Neural progenitor cell (in vitro differentiated cells): ENCODE measurements at regions not wholly inside any gene's neighbourhood (a gene's known extent, or its start where the extent isn't known, plus 50 kb on each side); places are given as distances from the start of the nearest gene placed in this dataset.
"Not testable (repeated sequence)": the region's sequence is repeated elsewhere in the genome, so short reads cannot be mapped to it uniquely, and the experiment has no call there.

Experiments
- DNase-seq: peaks from one replicate; pipeline ENCODE4 v3.0.0-alpha.2; 2016; ENCODE audit warnings: low spot score
- H2AFZ ChIP-seq: fragments of 200-600 bp; sonication (generic); replicated peaks from 2 replicates; pipeline ENCODE4 v1.6.1; 2016; ENCODE audit warnings: antibody characterized with exemption
- H3F3A ChIP-seq: fragments of 200-600 bp; sonication (generic); 2 replicates; pipeline ENCODE4 v1.6.1; 2016; ENCODE audit warnings: antibody characterized with exemption, low read depth
- H3K27ac ChIP-seq: fragments of 200-600 bp; sonication (generic); 2 replicates; pipeline ENCODE4 v1.5.1; 2016; ENCODE audit warnings: mild to moderate bottlenecking
- H3K27me3 ChIP-seq: fragments of 200-600 bp; sonication (generic); 2 replicates; pipeline ENCODE4 v1.6.1; 2016; ENCODE audit warnings: mild to moderate bottlenecking, moderate library complexity
- H3K36me3 ChIP-seq: fragments of 200-600 bp; sonication (generic); 2 replicates; pipeline ENCODE4 v1.5.1; 2016
- H3K4me1 ChIP-seq: fragments of 200-600 bp; sonication (generic); 2 replicates; pipeline ENCODE4 v1.6.1; 2016; ENCODE audit warnings: mixed run types
- H3K4me2 ChIP-seq: fragments of 200-600 bp; sonication (generic); 2 replicates; pipeline ENCODE4 v1.6.1; 2016
- H3K4me3 ChIP-seq: fragments of 200-600 bp; sonication (generic); 2 replicates; pipeline ENCODE4 v1.5.1; 2016
- H3K79me2 ChIP-seq: fragments of 200-600 bp; sonication (generic); 2 replicates; pipeline ENCODE4 v1.6.1; 2016; ENCODE audit warnings: low read depth
- H3K9ac ChIP-seq: fragments of 200-600 bp; sonication (generic); 2 replicates; pipeline ENCODE4 v1.6.1; 2016
- H3K9me3 ChIP-seq: fragments of 200-600 bp; sonication (generic); 2 replicates; pipeline ENCODE4 v1.5.1; 2016; ENCODE audit warnings: low read depth
- H4K20me1 ChIP-seq: fragments of 200-600 bp; sonication (generic); 2 replicates; pipeline ENCODE4 v1.6.1; 2016; ENCODE audit warnings: low read depth
- H3K27ac Mint-ChIP-seq: 3 replicates; pipeline ENCODE4 v1.8.0; 2021; ENCODE audit warnings: mixed read lengths
- H3K27me3 Mint-ChIP-seq: 2 replicates; pipeline ENCODE4 v1.8.0; 2022; ENCODE audit warnings: low read depth, mild to moderate bottlenecking, inconsistent platforms, moderate library complexity, mixed read lengths; ENCODE audit not compliant: insufficient read depth
- H3K36me3 Mint-ChIP-seq: 3 replicates; pipeline ENCODE4 v1.8.0; 2021; ENCODE audit warnings: mixed read lengths
- H3K4me1 Mint-ChIP-seq: 3 replicates; pipeline ENCODE4 v1.8.0; 2021; ENCODE audit warnings: mixed read lengths
- H3K4me3 Mint-ChIP-seq: 3 replicates; pipeline ENCODE4 v1.8.0; 2021; ENCODE audit warnings: mild to moderate bottlenecking, moderate library complexity, mixed read lengths
- H3K9me3 Mint-ChIP-seq: 3 replicates; pipeline ENCODE4 v1.8.0; 2020; ENCODE audit warnings: mixed read lengths
- CTCF ChIP-seq: fragments of 200-600 bp; sonication (generic); IDR thresholded peaks from 2 replicates; pipeline ENCODE4 v1.5.1; 2017; ENCODE audit warnings: antibody characterized with exemption, mild to moderate bottlenecking
- EZH2 ChIP-seq: fragments of 200-600 bp; sonication (generic); IDR thresholded peaks from 2 replicates; pipeline ENCODE4 v1.6.1; 2017; ENCODE audit warnings: antibody characterized with exemption, mild to moderate bottlenecking, moderate library complexity
- EZH2phosphoT487 ChIP-seq: fragments of 200-600 bp; sonication (generic); IDR thresholded peaks from 2 replicates; pipeline ENCODE4 v1.6.1; 2017; ENCODE audit warnings: antibody characterized with exemption

GRCh38 chr4:20159516-20159915, 92.2 kb upstream of the SLIT2 start:
- H3K9me3 ChIP-seq: no peaks in the 10 kb centered on the region
- no peak overlapping the region for H3K4me2 ChIP-seq
- Mint-ChIP-seq H3K4me1 (no peaks in the 10 kb centered on the region), H3K4me3 (no peak overlapping the region), H3K27ac (no peak overlapping the region), H3K27me3 (no peaks in the 10 kb centered on the region), H3K9me3 (no peaks in the 10 kb centered on the region), H3K36me3 (no peaks in the 10 kb centered on the region)
- no peak overlapping the region for H3K9ac ChIP-seq
- H3K4me1 ChIP-seq: no peaks in the 10 kb centered on the region
- no peak overlapping the region for H3K27ac ChIP-seq
- no peaks in the 10 kb centered on the region for H3K79me2 ChIP-seq
- no peak overlapping the region for H3K4me3 ChIP-seq
- H2AFZ ChIP-seq: no peak overlapping the region
- no peak for DNase-seq
- H3K36me3 ChIP-seq: no peaks in the 10 kb centered on the region
- H4K20me1 ChIP-seq: no peaks in the 10 kb centered on the region
- no peaks in the 10 kb centered on the region for H3K27me3 ChIP-seq
- no peaks in the 10 kb centered on the region for H3F3A ChIP-seq
- TF ChIP-seq EZH2 (no peak), EZH2phosphoT487 (no peak), CTCF (no peak)

GRCh38 chr4:20158195-20158594, 93.5 kb upstream of the SLIT2 start:
- Mint-ChIP-seq H3K4me3 (no peak overlapping the region), H3K36me3 (no peaks in the 10 kb centered on the region)

GRCh38 chr4:20151436-20151835, 100.3 kb upstream of the SLIT2 start:
- Histone ChIP-seq H3K27ac (no peak overlapping the region), H3F3A (no peaks in the 10 kb centered on the region), H3K4me2 (no peak overlapping the region), H3K9ac (no peak overlapping the region), H3K36me3 (no peaks in the 10 kb centered on the region), H4K20me1 (no peaks in the 10 kb centered on the region), H3K79me2 (no peaks in the 10 kb centered on the region), H3K9me3 (no peaks in the 10 kb centered on the region), H3K4me1 (no peaks in the 10 kb centered on the region), H3K27me3 (no peaks in the 10 kb centered on the region), H2AFZ (no peak overlapping the region), H3K4me3 (no peak overlapping the region)
- no peak overlapping the region for H3K4me3 Mint-ChIP-seq
- no peaks in the 10 kb centered on the region for H3K36me3 Mint-ChIP-seq
- no peaks in the 10 kb centered on the region for H3K9me3 Mint-ChIP-seq
- H3K27me3 Mint-ChIP-seq: no peaks in the 10 kb centered on the region
- no peak overlapping the region for H3K27ac Mint-ChIP-seq
- no peak for DNase-seq
- no peaks in the 10 kb centered on the region for H3K4me1 Mint-ChIP-seq
- no peak for TF ChIP-seq CTCF
- TF ChIP-seq EZH2phosphoT487: no peak
- TF ChIP-seq EZH2: no peak

More at GRCh38 chr4:20158195-20158594, 93.5 kb upstream of the SLIT2 start:
- no peaks in the 10 kb centered on the region for H3K27me3 ChIP-seq
- DNase-seq: no peak
- H3K36me3 ChIP-seq: no peaks in the 10 kb centered on the region
- H3K9me3 ChIP-seq: no peaks in the 10 kb centered on the region
- no peak overlapping the region for H3K27ac ChIP-seq
- H3K4me2 ChIP-seq: no peak overlapping the region
- TF ChIP-seq EZH2phosphoT487: no peak
- no peak for TF ChIP-seq EZH2
- no peak for TF ChIP-seq CTCF
- Mint-ChIP-seq H3K27ac (no peak overlapping the region), H3K27me3 (no peaks in the 10 kb centered on the region), H3K4me1 (no peaks in the 10 kb centered on the region), H3K9me3 (no peaks in the 10 kb centered on the region)
- no peaks in the 10 kb centered on the region for H3K4me1 ChIP-seq
- no peaks in the 10 kb centered on the region for H3K79me2 ChIP-seq
- H2AFZ ChIP-seq: no peak overlapping the region
- H3K9ac ChIP-seq: no peak overlapping the region
- no peaks in the 10 kb centered on the region for H4K20me1 ChIP-seq
- no peak overlapping the region for H3K4me3 ChIP-seq
- no peaks in the 10 kb centered on the region for H3F3A ChIP-seq

GRCh38 chr4:20149143-20149542, 102.6 kb upstream of the SLIT2 start:
- not testable (repeated sequence) for H3K4me2 ChIP-seq, H3K9ac ChIP-seq, H3K4me3 ChIP-seq, H3K4me3 Mint-ChIP-seq, H3K4me1 ChIP-seq, H3K36me3 Mint-ChIP-seq, H3K79me2 ChIP-seq, H3K27me3 Mint-ChIP-seq, H2AFZ ChIP-seq, H3K9me3 Mint-ChIP-seq, H4K20me1 ChIP-seq, H3K27me3 ChIP-seq, DNase-seq, H3K27ac Mint-ChIP-seq, H3K9me3 ChIP-seq, H3F3A ChIP-seq, H3K4me1 Mint-ChIP-seq, H3K36me3 ChIP-seq, H3K27ac ChIP-seq
